HPDE6-E6E7 (cell line): ENCODE measurements at regions not wholly inside any gene's neighbourhood (a gene's known extent, or its start where the extent isn't known, plus 50 kb on each side); places are given as distances from the start of the nearest gene placed in this dataset.
A peak's percentile ranks its signal among the peaks of the same experiment; 100 is the strongest.
"Not testable (repeated sequence)": the region's sequence is repeated elsewhere in the genome, so short reads cannot be mapped to it uniquely, and the experiment has no call there.

ENCODE experiments used
- DNase-seq: peaks from one replicate; pipeline ENCODE4 v3.0.0; 2011; ENCODE audit warnings: missing footprints; ENCODE audit errors: extremely low spot score

GRCh38 chr5:39700523-39700922, 275.7 kb upstream of the DAB2 start:
- DNase-seq: no peak

GRCh38 chr5:39698838-39699560, 274.2 kb upstream of the DAB2 start:
- no peak for DNase-seq

- DNase-seq: no peak
These were observed 273.1 kb upstream of the DAB2 start for GRCh38 chr5:39697881-39698280.

- no peak for DNase-seq
These were observed 272.1 kb upstream of the DAB2 start for GRCh38 chr5:39696672-39697398.

GRCh38 chr5:39691993-39692392, 267.2 kb upstream of the DAB2 start:
- peak; percentile 20 for DNase-seq

DNA sequence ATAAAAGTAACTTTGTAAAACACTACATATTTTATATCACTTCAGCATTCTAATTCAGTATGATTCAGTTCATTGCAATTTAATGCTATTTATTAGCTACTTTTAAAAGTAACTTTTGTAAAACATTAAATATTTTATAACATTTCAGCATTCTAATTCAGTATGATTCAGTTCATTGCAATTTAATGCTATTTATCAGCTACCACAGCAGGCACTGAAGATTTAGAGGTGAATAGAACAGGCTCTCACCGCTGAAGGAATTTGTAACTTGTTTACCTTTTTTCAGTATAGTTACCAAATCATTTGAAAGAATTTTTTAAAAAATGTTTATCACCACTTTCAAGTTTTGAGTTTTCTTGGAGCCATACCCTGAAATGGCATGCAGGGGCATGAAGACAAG, 266.4 kb upstream of the DAB2 start:
- DNase-seq: no peak

DNA sequence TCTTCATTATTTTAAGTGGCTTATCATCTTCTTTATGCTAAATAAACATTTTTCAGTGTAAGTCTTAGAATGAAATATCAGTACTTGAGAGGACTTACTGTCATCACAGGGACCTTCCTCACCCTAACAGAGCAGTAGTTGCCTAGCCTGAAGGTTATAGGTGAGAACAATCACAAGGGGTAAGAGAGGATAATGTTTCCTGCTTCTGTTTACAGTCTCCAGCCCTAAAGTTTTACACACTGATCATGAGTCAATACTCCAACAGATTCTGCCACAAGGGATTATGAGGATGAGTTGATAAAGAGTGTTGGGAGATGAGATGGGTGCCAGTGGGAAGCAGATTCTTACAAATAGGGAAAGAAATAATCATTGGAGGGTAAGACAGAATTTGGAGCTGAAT, 265.1 kb upstream of the DAB2 start:
- DNase-seq: no peak

- not testable (repeated sequence) for DNase-seq
These were observed 263.1 kb upstream of the DAB2 start for GRCh38 chr5:39687924-39688323.

- DNase-seq: no peak
These were observed 255.4 kb upstream of the DAB2 start for GRCh38 chr5:39680213-39680612.

DNA sequence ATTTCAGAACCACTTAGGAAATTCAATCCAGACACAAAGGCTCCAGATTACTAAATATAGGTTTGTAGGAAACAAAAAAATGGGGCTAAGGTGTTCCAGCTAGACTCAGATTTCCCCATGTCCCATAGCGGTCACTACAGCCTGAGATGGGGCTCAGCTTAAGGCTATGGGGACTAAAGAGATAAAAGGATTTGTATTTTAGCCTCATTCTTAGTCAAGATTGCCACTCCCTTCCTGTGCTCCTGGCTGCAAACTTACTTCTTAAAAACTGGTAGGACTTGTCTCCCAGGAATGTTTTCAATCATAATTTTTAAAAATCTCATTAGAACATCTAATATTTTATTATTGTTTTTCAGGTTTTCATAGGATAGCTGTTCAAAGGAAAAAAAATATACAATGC, 253.8 kb upstream of the DAB2 start:
- no peak for DNase-seq

- no peak for DNase-seq
These were observed 250.9 kb upstream of the DAB2 start for GRCh38 chr5:39675676-39676075.

- DNase-seq: no peak
These were observed 249.7 kb upstream of the DAB2 start for GRCh38 chr5:39674209-39675082.

DNA sequence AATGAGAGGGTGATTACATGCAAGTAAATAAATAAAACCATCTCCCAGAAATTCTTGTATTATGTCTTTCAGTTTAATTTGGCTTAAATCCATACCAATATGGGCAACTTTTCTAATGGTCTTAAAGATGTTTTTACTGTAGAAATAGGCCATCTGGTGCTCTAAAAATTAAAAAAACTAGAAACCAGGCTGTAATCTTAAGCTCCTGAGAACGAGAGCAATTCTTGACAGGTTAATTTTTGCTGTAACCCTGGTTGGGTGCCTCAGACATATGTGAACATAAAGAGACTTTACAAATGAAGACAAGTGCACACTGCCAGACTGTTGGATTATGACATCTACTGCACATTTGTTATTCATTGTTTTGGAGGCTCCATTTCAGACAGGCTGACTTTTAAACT, 246.8 kb upstream of the DAB2 start:
- DNase-seq: no peak

GRCh38 chr5:39670955-39671354, 246.2 kb upstream of the DAB2 start:
- DNase-seq: no peak

GRCh38 chr5:39670391-39670790, 245.6 kb upstream of the DAB2 start:
- no peak for DNase-seq

DNA sequence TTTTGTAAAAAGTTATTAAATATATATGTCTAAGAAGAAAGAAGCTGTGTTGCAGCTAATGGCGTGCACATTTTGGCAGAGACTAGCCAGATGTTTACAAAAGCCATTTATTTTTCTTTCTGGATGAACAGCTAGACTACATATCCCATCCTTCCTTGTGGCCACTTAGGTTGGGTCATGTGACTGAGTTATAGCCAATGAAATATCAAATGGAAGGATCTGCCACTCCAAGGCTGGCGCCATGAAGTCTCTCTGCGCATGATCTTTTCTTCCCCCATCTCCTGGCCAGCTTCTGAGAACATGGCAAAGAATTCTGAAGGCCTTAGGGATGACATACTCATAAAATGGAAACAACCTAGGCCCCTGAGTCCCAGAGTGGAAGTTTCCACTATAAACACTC, 244.2 kb upstream of the DAB2 start:
- no peak for DNase-seq

DNA sequence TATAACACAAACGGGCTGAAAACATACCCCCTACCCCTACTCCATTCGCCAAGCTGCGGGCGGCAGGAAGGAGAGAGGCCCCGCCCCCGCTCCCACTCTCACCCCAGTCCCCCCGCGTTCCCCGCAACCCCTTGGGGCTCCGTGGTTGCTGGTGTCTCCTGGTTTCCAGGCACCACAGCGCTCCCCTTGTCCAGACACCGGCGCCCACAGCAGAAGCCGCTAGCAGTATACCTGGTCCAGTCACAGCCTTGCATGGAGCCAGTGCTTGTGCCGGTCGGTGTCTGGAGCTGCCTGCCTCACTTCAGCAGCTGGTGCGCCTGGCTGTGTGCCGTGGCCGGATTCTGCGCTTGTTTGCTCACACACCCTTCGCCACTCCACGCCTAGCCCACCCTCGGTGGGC, 240.5 kb upstream of the DAB2 start:
- no peak for DNase-seq

DNA sequence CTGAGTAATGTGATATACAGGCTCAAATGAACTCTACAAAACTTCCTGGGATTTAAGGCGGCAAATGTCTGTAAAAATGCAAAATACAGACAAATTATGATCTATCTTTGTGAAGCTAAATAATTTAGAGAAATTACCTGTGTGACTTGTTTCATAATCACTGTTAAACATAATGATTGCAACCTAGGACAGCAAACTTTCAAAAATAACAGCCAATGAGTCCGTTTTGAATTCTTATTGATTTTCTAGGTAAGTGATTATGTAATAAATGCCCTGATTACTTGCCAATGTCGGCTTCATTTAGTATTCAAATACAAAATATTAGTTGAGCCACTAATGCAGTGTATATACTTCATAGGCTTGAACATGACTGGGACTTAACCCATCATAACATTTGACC, 238.2 kb upstream of the DAB2 start:
- DNase-seq: no peak

- peak; percentile 13 for DNase-seq
These were observed 236.4 kb upstream of the DAB2 start for GRCh38 chr5:39661026-39661779.

DNA sequence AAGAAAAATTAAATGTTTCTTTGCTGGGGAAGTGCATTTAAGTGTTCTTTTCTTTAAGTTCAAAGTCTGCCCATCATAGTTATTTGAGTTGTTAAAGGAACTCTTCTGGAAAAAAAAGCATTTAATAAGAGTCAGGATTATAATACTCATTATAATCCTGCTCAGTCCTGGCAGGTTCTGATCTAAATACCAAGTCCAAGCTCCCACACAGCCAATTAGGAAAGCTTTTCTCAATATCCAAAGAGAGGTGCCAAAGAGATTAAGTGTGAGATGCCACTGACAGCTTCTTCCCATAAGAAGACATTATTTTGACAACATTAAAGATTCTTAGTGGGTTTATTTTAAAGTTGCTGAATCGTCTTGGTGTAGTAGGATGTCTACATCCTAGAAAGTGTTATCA, 235.2 kb upstream of the DAB2 start:
- no peak for DNase-seq

DNA sequence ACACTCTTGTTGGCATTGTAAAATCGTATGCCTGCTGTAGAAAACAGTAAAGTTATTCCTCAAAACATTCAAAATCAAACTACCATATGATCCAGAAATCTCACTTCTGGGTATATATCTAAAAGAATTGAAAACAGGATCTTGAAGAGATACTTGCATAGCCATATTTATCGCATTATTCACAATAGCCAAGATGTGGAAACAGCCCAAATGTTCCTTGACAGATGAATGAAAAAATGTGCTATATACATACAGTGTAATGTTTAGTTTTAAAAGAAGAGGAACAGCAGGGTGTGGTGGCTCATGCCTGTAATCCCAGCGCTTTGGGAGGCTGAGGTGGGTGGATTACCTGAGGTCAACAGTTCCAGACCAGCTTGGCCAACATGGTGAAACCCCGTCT, 234.1 kb upstream of the DAB2 start:
- no peak for DNase-seq

DNA sequence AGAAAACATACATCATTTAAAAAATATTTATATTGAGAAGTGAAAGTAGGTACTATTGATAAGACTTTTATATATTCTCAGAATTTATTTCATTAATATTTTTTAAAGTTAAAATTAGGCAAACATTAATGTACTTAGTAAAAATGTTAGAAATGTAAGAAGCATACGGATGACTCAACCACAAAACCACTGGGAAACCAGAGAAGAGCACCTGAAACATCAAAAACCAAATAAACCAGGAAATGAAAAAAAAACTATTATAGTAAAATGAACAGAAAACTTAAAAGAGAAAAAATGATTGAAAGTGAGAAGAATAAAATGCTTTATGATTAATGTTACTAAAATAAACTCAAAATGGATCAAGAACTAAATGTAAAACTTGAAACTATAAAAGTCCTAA, 233.2 kb upstream of the DAB2 start:
- DNase-seq: no peak
